HUES6 (cell line): ENCODE measurements at regions not wholly inside any gene's neighbourhood (a gene's known extent, or its start where the extent isn't known, plus 50 kb on each side); places are given as distances from the start of the nearest gene placed in this dataset.
"Not testable (repeated sequence)": the region's sequence is repeated elsewhere in the genome, so short reads cannot be mapped to it uniquely, and the experiment has no call there.

Experiments
- H3K27ac ChIP-seq: 2 replicates; pipeline ENCODE4 v1.7.0; 2013; ENCODE audit warnings: low read depth, mild to moderate bottlenecking, low read length, inconsistent platforms
- H3K27me3 ChIP-seq: 2 replicates; pipeline ENCODE4 v1.6.1; 2013; ENCODE audit warnings: low read length; ENCODE audit not compliant: control insufficient read depth, insufficient read depth
- H3K36me3 ChIP-seq: 2 replicates; pipeline ENCODE4 v1.6.1; 2013; ENCODE audit warnings: low read length; ENCODE audit not compliant: control insufficient read depth, insufficient read depth
- H3K4me1 ChIP-seq: 2 replicates; pipeline ENCODE4 v1.6.1; 2013; ENCODE audit warnings: low read length; ENCODE audit not compliant: control insufficient read depth, insufficient read depth
- H3K4me3 ChIP-seq: 2 replicates; pipeline ENCODE4 v1.5.1; 2013; ENCODE audit warnings: low read depth, low read length
- H3K9ac ChIP-seq: one replicate; pipeline ENCODE4 v1.6.1; 2013; ENCODE audit warnings: mild to moderate bottlenecking, low read length
- H3K9me3 ChIP-seq: 2 replicates; pipeline ENCODE4 v1.6.1; 2013; ENCODE audit warnings: low read depth, low read length; ENCODE audit not compliant: control insufficient read depth, insufficient read depth

DNA sequence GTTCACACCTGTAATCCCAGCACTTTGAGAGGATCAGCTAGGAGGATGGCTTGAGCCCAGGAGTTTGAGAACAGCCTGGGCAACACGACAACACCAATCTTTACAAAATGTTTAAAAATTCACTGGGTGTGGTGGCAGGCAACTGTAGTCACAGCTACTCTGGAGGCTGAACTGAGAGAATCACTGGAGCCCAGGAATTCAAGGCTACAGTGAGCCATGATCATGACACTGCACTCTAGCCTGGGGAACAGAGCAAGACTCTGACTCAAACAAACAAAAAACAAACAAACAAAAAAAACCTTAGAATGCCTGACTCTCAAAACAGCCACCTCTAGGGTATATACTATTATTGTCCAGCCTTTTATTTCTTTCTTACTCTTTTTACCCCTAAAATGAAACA lies 56.5 kb upstream of the PAPSS2 start:
- no peak overlapping the region for H3K4me3 ChIP-seq
- no peaks in the 10 kb centered on the region; the same call in 1 of the 2 replicates for H3K9me3 ChIP-seq
- H3K4me1 ChIP-seq, result peaks cover 15% of the 10 kb centered on the region
- no peaks in the 10 kb centered on the region for H3K27me3 ChIP-seq
- H3K27ac ChIP-seq, result no peak overlapping the region
- no peak overlapping the region for H3K9ac ChIP-seq
- no peaks in the 10 kb centered on the region for H3K36me3 ChIP-seq

DNA sequence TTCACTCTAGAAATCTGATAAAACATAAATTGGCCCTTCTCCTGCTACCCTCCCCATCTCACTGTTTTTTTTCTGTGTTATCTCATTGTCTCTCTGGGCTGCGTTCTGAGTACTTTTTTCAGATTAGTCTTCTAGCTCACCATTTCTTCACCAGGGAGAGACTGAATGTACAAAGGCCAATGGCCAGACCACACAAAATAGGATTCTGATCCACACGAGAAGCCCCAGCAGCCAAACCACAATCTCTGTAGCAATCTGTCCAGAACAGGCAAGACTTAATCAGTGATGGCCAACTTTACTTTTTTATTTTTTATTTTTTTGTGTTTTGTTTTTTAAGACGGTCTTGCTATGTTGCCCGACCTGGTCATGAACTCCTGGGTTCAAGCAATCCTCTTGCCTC lies 55.9 kb upstream of the PAPSS2 start:
- Histone ChIP-seq H3K9me3 (no peaks in the 10 kb centered on the region; the same call in 1 of the 2 replicates), H3K9ac (no peak overlapping the region), H3K4me1 (peaks cover 19% of the 10 kb centered on the region), H3K4me3 (no peak overlapping the region), H3K27ac (no peak overlapping the region), H3K27me3 (no peaks in the 10 kb centered on the region), H3K36me3 (no peaks in the 10 kb centered on the region)

DNA sequence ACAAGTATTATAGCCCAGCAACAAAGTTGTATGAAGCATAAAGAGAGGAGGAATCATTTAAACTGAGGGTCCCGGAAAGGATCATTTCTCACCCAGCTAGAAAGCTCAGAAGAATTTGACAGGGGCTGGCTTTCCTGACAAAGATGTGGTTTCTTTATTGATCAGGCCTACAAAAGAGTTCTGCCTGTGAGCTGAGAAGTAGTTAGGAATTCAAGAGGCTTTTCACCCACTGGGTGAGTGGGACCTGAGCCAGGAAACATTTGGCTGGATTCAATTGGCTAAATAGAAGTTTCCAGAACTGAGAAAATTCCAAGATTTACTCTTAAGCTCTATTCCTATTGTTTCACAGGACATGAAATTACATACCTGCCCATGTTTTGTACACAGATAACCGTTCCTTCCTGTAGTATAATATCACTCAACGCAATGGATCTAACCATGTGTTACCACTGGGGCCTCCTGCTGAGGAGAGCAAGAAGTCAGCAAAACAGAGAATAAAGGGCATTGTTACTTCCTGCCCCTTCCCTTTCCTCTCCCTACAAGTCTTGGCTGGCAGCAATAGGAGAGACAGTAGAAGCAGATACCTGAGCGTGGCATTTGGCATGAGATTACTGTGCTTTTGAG lies 53.9 kb upstream of the PAPSS2 start:
- Histone ChIP-seq H3K4me3 (no peak overlapping the region), H3K27me3 (no peaks in the 10 kb centered on the region), H3K9ac (no peak overlapping the region), H3K9me3 (peaks cover 8% of the 10 kb centered on the region; the same call in 1 of the 2 replicates), H3K4me1 (peaks cover 24% of the 10 kb centered on the region), H3K36me3 (no peaks in the 10 kb centered on the region), H3K27ac (no peak overlapping the region)

DNA sequence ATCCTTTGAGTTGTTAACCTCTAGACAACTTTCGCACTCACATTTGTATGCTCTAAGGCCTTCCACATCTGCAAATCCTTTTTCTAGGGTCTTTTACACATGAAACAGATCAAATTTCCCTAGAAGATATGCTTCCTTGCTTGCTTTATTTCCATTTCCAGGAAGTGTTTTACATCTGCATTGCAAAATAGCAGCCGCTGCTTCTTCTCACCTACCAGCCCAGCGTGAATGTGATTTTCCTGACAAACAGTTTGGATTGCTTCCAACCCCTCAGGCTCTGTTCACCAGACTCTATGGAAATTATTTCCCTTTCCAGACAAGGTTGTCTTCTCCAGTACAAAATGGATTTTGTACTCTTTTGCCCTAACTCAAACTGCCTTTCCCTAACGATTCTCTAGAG lies 50.9 kb upstream of the PAPSS2 start:
- peaks cover 24% of the 10 kb centered on the region for H3K4me1 ChIP-seq
- H3K36me3 ChIP-seq, result 0 out of 2 replicates have a peak, but pooled peaks cover 2% of the 10 kb centered on the region
- H3K9me3 ChIP-seq, result peaks cover 29% of the 10 kb centered on the region
- no peak overlapping the region for H3K9ac ChIP-seq
- H3K27ac ChIP-seq, result peak overlapping the region; percentile 57; the same call in 1 of the 2 replicates
- H3K4me3 ChIP-seq, result no peak overlapping the region
- no peaks in the 10 kb centered on the region for H3K27me3 ChIP-seq

DNA sequence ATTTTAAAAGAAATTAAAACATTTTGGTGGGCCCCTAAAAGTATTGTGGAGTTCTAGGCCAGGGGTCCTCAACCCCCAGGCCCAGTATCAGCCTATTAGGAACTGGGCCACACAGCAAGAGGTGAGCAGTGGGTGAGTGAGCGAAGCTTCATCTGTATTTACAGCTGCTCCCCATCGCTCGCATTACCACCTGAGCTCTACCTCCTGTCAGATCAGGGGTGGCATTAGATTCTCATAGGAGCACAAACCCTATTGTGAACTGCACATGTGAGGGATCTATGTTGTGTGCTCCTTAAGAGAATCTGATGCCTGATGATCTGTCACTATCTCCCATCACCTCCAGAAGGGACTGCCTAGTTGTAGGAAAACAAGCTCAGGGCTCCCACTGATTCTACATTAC lies 50.1 kb upstream of the PAPSS2 start:
- peaks cover 29% of the 10 kb centered on the region for H3K9me3 ChIP-seq
- not testable (repeated sequence) for H3K27ac ChIP-seq, H3K4me3 ChIP-seq, H3K9ac ChIP-seq, H3K36me3 ChIP-seq, H3K27me3 ChIP-seq
- peaks cover 24% of the 10 kb centered on the region for H3K4me1 ChIP-seq
